22Rv1 (cell line): ENCODE measurements at regions not wholly inside any gene's neighbourhood (a gene's known extent, or its start where the extent isn't known, plus 50 kb on each side); places are given as distances from the start of the nearest gene placed in this dataset.

Experiments
- ZFX ChIP-seq: fragments of 450-650 bp; IDR thresholded peaks from 2 replicates; pipeline ENCODE4 v1.6.1; 2017; ENCODE audit warnings: antibody characterized with exemption, borderline replicate concordance
- TF ChIP-seq, protein P1 (sequence below): fragments of 450-650 bp; IDR thresholded peaks from 2 replicates; pipeline ENCODE4 v1.5.1; 2017; ENCODE audit warnings: mild to moderate bottlenecking

- TF ChIP-seq, protein P1, sequence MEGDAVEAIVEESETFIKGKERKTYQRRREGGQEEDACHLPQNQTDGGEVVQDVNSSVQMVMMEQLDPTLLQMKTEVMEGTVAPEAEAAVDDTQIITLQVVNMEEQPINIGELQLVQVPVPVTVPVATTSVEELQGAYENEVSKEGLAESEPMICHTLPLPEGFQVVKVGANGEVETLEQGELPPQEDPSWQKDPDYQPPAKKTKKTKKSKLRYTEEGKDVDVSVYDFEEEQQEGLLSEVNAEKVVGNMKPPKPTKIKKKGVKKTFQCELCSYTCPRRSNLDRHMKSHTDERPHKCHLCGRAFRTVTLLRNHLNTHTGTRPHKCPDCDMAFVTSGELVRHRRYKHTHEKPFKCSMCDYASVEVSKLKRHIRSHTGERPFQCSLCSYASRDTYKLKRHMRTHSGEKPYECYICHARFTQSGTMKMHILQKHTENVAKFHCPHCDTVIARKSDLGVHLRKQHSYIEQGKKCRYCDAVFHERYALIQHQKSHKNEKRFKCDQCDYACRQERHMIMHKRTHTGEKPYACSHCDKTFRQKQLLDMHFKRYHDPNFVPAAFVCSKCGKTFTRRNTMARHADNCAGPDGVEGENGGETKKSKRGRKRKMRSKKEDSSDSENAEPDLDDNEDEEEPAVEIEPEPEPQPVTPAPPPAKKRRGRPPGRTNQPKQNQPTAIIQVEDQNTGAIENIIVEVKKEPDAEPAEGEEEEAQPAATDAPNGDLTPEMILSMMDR, result no peak
- no peak for TF ChIP-seq ZFX
Measured at GRCh38 chr14:65186951-65187350, 84.6 kb upstream of the MAX start.
